Skin of body (tissue), 1 donor: ENCODE measurements at regions not wholly inside any gene's neighbourhood (a gene's known extent, or its start where the extent isn't known, plus 50 kb on each side); places are given as distances from the start of the nearest gene placed in this dataset.

Source experiments
- DNase-seq: peaks from one replicate; lab custom pipeline; 2025; lab: John Stamatoyannopoulos, UW

DNA sequence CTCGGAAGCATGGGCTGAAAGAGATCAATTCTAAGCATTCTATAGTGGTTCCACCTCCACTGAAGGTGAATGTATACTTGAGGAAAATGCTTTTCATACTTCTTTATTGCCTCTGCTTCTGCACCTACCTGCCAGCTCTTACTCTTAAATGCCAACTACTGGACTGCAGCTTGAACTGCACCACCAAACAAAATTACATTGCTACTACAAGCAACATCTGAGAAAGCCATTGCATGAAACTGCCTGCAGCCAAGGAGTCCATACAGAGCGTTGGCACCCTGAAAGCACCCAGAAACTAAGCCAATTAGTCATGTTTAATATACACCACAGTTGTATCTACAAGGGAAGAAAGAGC lies 440.9 kb downstream of the BTBD3 start:
- no peak for DNase-seq

DNA sequence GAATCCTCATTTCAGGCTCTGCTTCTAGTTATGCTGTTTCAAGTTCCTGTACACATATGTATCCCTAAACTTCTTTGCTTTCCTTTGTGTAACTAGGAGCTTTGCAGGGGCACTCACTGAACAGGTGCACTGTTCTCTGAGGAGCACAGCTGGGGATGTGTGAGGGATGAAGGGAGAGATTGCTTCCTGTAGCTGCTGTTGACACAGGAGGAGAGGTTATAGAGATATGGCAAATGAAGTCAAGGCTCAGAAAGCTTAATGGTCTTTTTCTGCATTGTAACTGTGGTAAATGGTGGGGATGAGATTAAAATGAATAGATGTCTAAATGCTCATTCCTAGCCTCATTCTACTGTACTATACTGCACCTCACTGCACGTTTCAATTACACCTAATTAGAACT lies 454.3 kb downstream of the BTBD3 start:
- DNase-seq: no peak

DNA sequence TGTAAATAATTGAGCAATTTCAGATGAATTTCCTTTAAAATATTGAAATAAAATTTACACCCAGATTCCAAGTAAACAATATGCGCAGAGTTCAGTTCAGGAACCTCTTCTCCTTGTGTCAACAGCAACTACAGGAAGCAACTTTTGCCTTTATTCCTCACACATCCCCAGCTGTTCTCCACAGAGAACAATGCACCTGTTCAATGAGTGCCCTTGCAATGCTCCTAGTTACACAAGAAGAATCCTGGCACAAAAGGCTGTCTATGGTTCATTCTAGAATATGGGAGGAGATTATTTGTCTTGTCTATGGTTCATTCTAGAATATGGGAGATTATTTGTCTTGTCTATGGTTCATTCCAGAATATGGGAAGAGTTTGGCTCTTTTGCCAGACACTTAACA lies 454.9 kb downstream of the BTBD3 start:
- DNase-seq: no peak

DNA sequence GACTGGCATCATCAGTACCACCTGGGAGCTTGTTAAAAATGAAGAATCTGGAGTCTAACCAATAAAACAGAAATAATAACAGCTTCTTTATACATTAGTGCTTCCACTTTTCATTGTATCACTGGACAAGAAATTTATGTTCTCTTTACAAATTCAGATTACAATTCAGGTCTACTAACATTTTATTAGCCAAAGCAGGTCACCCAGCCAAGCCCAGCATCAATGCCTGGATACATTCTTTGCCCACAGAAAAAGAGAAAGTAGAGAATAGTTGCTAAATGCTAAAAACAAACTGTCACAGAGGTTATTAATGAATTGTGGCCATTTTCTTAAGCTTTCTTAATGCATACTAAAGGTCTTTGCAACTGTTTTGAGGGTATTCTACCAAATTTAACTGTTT lies 458.3 kb downstream of the BTBD3 start:
- no peak for DNase-seq

DNA sequence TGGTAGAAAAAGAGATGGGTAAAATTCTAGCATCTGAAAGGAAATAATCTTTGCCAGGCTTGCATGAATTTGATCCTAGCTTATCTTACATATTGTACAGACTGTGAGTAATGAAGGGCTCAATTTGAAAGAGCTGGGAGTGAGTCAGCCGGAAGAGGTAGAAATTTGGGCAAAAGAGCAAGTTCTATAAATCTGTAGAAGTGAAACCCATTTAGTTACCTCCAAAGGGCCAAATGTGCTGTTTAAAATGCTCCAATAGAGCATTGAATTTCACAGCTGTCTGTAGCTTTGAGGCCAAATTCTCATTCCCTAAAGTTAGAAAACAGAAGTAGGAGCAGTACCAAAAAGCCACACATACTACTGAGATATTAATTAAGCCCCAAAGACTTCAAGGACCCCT lies 466.1 kb downstream of the BTBD3 start:
- DNase-seq: no peak

DNA sequence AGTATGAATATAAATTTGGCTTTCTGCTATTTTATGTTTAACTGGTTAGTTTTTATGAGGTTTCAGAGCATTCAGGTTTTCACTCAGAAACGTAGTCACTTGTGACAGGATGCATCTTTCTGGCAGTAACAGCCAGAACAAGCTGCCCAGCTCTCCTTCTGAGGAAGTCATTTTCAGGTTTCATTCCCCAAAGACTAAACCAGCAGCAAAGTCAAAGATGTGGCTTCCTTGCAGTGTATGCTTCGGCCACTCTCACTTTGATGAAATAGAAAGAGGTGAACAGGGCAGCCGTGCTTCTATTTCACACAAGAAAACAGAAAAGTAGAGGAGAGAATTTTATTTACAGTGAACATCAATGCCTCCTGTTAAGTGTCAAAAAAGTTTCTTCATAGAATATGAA lies 469.1 kb downstream of the BTBD3 start:
- DNase-seq: no peak

DNA sequence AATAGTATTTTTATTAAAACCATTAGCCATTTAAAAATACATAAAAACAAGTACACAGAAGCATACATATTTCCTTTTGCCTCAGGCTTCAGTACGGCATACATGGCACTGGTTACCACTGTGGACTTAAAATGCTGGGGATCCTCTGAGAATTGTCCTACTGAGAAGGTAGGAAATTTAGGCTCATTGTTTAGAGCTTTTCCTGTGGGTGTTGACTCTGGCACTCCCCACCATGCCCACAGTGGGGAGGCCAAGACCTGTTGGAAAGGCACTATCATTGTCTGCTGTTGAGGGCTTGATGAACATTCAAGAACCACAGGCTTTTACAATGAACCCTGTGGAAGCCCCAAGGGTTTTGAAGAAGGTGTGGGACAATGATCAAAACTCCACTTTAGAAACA lies 473.4 kb downstream of the BTBD3 start:
- DNase-seq: no peak

DNA sequence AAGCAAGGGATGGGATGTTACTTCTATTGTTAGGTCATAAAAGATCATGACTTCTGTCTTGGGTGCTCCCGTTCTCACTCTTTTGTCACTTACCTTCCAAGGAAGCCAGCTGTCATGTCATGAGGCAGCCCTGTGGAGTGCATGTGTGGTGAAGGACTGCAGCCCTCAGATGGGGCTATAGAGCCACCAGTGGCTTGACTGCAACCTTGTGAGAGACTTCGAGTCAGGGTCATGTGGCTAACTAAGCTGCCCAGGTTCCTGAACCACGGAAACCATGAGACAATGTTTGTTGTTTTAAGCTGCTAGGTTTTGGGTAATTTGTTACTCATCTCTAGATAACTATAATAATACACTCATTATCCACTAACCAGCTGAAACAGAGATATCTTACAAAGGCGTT lies 477.1 kb downstream of the BTBD3 start:
- DNase-seq: no peak

DNA sequence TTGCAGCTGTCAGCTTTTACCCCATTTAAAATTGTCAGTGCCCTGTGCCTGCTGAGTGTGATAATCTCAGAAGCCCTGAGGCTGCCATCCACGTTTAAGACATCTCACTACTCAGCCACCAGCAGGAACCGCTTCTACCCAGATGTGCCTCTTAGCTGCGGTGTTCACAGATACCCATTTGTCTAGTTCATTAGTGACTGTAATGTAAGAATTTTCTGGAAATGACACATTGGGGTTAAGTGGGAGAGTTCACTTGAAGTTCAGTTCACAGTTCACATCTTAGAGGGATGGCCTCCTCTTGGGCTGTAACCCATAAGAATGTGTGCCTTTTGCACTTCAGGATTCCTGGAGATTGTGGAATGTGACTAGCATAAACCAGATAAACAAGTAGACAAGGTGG lies 477.7 kb downstream of the BTBD3 start:
- no peak for DNase-seq

DNA sequence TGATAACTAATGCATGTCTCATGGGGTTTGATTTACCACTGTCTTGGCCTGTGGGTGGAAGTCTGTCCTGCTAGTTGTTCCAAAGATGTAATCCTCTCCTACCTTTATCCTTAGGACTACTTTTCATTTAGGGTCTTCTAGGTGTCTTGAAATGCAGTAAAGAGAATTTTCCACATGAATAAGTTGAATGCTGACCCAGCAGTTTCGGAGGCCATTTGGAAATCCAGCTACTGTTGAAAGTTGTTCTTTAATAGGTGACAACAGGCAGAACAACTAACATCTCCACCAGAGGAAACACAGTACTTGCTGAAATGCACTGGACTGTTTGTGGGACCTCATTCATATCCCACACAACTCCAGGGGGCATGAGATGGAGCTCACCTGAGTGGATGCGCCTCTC lies 478.1 kb downstream of the BTBD3 start:
- DNase-seq: no peak

DNA sequence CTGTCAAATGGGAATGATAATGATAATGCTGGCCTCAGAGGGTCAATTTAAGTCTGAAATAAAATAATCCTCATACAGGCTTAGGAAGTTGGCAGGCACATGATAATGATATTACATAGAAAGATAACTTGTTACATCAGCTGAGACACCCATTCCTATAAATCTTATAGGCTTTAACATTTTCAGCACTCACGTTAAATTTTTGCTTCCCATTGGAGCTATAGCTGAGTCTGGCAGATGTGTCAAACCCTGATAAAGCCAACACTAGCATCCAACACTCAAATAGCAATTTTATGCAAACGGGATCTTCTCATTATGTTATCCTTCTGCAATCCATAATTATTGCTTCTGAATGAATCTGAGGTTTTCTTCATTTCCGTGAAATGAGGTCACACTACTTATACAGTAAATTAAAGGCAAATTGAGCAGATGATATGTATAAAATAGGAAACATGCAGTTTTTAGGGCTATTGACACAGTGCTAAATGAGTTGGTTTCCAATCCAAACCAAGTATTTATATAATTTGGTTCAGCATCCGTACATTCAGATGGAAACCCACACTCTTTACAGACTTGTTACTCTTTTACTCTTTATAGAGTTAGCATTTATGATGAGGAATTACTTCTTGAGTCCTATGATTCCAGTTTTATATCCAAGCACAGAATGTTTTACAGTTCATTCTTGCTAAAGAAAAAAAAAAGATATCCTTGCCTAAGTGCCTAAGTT lies 481.6 kb downstream of the BTBD3 start:
- DNase-seq: peak; percentile 76

DNA sequence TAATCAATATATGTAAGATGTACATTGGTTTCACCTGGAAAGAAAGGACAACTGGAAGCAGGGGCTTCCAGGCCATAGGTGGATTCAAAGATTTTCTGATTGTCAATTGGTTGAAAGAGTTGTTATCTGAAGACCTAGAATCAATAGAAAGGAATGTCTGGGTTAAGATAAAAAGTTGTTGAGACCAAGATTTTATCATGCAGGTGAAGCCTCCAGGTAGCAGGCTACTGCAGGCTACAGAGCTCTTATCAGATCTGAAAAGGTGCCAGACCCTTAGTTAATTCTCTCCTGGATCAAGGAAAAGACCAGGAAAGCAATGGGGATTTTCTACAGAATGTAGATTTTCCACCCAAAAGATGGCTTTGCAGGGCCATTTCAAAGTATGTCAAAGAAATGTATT lies 487.2 kb downstream of the BTBD3 start:
- no peak for DNase-seq

DNA sequence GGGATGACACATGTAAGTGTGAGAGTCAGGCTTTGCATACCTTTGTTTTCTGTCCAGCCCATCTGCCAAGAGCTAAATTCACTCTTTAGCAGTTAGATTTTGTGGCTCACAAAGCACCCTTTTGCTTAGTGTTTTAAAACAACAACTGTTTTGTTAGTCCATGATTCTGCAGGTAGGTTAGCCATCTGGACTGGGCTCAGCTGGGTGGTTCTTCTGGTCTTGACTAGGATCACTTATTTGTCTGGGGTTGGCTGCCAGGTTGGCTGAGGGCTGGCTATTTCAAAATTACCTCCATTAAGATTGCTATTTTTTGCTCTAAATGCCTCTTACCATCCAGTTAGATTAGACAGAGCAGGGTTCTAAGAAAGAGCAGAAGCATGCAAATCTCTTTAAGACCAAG lies 489.3 kb downstream of the BTBD3 start:
- DNase-seq: no peak

DNA sequence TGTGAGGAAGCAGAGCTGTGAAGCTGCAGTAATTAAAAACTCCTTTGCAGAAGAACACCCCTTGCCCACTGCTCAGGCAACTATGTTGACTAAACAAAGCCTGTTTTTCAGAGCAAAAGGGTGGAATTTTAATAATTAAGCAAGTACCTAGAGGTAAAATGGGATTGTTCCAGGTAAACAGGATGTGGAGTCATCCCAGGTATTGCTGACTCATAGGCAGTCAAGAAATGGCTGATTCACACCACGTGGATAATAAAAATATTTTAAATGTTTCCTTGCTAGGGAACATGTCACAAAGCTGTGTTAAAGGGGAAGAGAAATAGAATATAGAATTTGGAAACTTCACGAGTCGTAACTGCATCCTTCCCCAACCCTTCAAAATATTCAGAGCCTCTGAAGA lies 491.8 kb downstream of the BTBD3 start:
- no peak for DNase-seq

DNA sequence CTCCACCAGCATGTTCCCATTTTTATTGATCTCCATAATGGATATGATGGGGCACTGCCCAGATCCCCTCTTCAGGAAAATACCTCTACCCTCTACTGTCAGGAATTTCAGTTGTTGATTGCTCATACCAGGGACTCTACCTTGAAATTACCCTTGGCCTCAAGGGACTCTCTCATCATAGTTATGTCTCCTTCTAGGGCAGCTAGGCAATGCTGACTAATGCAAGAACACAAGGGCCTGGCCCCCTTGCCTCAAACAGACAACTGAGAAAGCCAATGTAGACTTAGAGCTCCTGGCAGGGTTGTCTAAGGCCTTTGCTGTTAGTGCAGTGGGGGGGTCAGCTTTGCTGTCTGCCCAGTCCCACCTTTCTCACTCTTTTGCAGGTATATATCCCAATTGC lies 493.1 kb downstream of the BTBD3 start:
- no peak for DNase-seq

DNA sequence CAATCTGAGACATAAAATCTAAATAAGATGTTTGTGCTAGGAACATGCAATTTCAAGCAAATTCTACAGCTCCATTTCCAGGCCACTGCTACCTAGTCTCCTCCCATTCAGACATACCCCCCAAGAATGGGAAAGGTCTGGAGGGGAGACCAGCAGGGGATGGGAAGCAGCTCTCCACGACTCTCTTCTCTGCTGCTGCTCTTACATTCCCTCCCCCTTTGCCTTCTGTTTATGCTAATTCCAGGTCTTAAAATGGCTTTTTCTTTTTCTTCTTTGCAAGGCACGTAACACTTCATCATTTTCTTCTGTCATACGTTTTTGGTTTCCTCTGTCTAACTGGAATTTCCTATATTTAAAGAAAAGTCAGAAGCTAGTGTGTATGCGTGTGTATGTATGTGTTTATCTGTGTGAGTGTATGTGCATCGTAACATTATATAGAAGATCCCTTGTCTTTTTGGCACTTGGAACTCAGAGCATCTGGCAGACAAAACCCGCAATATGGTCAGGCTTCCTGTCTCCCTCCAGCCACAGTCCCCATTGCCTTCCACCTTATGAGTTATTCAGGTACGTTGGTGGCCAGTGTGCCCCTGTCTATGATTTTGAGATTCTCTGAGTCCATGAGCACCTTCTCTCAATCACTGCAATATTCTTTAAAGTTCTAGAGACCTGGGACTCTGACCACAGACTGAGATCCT lies 493.7 kb downstream of the BTBD3 start:
- no peak for DNase-seq

DNA sequence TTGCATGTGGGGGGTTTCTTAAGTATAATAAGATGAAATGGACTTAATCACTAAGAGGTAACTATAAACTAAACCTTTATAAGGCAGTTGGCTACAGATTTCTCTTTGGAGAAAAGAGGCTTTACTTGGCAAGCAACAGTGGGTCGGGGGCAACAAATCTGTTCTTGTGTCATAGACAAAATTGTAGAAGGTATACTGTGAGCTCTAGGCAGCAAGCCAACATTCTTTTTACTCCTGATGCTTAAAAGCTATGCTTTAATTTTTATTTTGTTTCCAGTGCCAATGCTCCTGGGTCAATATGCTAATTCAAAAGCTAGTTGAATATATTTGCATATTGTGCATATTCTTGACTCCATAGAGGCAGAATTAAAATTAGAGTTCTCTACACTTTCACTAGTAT lies 495.4 kb downstream of the BTBD3 start:
- DNase-seq: no peak

DNA sequence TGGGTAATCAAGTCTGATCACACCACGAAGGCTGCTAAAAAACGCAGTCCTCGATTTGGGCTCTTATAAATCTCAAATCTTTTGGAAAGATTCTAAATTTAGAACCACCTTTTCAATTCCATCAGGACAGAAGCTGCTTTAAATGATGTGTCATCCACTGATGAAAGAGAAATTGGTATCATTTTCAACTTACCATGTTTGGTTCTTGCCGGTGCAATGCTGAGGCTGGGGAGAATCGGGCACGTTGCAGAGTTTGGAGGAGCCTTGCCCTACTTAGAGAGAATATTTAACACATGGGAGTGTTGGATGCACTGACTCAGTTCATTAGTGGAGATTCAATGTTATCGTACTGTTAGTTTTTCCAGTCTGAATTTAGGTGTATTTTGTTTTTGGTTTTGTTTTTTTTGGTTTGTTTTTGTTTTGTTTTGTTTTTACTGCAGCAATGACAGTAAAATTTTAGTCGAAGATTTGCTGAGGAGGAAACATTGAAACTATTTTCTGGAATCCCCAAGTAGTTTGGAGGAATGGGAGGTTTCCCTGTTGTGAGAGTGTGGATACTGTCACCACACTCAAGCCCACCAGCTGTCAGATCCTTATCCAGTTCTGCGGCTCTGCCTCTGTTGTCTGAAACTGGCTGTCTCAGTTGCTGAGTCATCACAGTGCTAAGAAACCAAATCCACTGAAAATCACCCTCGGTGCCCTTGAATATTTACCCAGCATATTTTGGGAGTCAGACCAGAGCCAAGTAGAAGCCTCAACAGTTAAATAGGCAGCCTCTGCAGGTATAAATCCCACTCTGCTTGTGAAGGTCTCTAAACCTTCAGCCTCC lies 497.0 kb downstream of the BTBD3 start:
- no peak for DNase-seq

DNA sequence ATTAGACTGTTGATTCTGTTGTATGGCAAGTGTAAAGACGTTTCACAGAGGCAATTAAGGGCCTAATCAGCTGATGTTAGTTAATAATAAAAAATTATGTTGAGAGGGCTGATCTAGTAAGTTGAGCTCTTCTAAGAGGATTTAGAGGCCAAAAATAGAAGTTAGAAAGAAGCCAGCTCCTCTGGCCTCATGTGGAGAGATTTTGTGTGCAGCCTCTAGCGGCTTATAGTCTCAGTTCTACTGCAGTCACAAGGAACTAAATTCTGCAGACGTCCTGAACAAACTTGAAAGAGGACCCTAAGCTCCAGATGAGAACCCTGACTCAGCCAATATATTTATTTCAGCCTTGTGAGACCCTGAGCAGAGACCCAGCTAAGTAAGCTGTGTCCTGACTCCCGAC lies 498.6 kb downstream of the BTBD3 start:
- DNase-seq: no peak

DNA sequence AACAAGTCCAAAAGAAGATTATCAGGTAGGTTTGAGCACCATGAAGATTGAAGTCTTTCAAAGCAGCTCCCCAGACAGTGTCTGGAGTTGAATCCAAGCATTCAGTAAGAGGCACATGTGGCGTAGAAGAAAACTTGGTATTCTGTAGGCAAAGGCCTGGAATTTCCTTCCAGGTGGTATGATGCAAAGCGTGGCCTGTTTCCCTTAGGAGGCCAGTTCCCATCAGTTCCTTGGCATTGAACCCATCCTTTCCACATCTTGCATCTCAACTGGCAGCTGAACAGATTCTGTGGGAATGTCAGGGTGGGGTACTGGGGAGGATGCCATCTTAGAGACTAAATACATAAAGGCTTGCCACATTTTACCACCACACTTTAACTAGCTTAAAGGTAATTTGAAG lies 516.0 kb downstream of the BTBD3 start:
- DNase-seq: no peak

DNA sequence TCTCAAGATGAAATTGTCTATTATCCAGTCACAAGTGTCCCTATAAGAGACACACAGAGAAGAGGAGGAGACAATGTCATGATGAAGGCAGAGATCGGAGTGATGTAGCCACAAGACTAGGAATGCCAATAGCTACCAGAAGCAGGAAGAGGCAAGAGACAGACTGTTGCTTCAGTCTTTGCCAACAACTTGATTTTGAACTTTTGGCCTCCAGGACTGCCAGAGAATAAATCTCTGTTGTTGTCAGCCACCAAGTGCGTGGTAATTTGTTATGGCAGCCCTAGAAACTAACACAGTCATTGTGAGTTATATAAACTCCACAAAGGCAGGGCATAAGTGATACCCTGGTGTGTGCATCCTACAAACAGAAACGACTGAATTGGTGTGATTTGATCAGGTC lies 517.0 kb downstream of the BTBD3 start:
- no peak for DNase-seq

DNA sequence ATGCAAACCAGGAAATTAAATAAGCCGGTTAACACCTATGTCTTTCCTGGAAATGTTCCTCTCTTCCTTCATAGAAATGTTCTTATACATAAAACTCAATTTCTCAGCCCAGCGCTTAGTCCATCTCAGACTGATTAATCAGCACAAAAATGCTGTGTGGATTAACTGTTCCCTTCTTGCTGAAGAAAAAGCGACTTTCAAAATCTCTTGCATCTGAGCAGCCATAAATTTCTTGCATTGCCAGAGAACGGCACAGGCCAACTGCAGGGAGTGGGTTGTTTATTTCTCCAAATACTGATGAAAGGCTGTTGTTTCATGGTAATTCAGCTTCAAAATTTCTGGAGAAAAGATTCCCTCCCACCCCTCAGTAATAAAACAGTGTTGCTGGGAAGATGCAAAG lies 517.6 kb downstream of the BTBD3 start:
- no peak for DNase-seq

DNA sequence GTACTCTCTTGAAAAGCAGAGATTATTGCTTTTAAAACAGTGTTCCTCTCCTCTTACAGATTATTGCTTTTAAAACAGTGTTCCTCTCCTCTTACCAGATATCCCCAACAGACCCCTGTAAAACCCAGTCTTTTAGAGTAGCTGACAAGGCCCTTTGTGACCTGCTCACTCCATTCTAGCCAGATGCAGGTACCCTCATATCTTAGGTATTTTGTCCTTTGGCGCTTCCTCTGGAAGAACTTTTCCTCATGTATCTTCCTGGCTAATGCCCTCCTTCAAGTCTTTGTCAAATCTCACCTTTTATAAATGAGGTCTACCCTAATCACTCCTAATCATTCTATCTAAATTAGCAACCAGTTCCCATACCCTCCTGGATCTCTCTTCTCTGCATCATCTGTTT lies 536.0 kb downstream of the BTBD3 start:
- no peak for DNase-seq
